BJ (cell line): ENCODE measurements at regions not wholly inside any gene's neighbourhood (a gene's known extent, or its start where the extent isn't known, plus 50 kb on each side); places are given as distances from the start of the nearest gene placed in this dataset.
A peak's percentile ranks its signal among the peaks of the same experiment; 100 is the strongest.

Source experiments
- CTCF ChIA-PET: fragments of 350-600 bp; formaldehyde crosslinking; extraction: SDS; loops from one replicate; lab custom pipeline; 2021; ENCODE audit warnings: antibody characterized with exemption, inconsistent platforms; lab: Yijun Ruan, JAX
- POLR2A ChIA-PET: fragments of 300-600 bp; sonication (Branson Sonifier 250); formaldehyde crosslinking; extraction: SDS; loops from one replicate; lab custom pipeline; 2021; ENCODE audit warnings: antibody characterized with exemption; lab: Charles Lee
- DNase-seq: peaks from one replicate; pipeline ENCODE4 v3.0.0-alpha.2; 2011; ENCODE audit warnings: low read depth
- H3K27me3 ChIP-seq: 2 replicates; pipeline ENCODE4 v1.6.0; 2011; ENCODE audit warnings: low read length; ENCODE audit not compliant: control insufficient read depth, insufficient read depth
- H3K36me3 ChIP-seq: 2 replicates; pipeline ENCODE4 v1.5.1; 2011; ENCODE audit warnings: low read length; ENCODE audit not compliant: control insufficient read depth, insufficient read depth
- H3K4me3 ChIP-seq: 2 replicates; pipeline ENCODE4 v1.5.1; 2011; ENCODE audit warnings: low read depth, mild to moderate bottlenecking, control low read depth, low read length
- CTCF ChIP-seq: IDR thresholded peaks from 2 replicates; pipeline ENCODE4 v1.5.1; 2011; ENCODE audit warnings: low read depth, mild to moderate bottlenecking, control low read depth, inconsistent platforms, low read length, moderate library complexity; ENCODE audit not compliant: insufficient read depth

- no peak for DNase-seq
- POLR2A ChIA-PET: no interaction called here
- Histone ChIP-seq H3K27me3 (no peaks in the 10 kb centered on the region), H3K4me3 (no peak overlapping the region), H3K36me3 (no peaks in the 10 kb centered on the region)
- CTCF ChIA-PET: interaction anchor here (1.4 kb wide), 1 partner anchor 211 kb away, joined by 5 read pairs; no protein-coding TSS in a partner anchor
- no peak for TF ChIP-seq CTCF
Observed at GRCh38 chr2:172251231-172251630, 148.5 kb upstream of the DLX2 start.

- Histone ChIP-seq H3K36me3 (no peaks in the 10 kb centered on the region), H3K4me3 (no peak overlapping the region), H3K27me3 (no peaks in the 10 kb centered on the region)
- POLR2A ChIA-PET: no interaction called here
- no peak for TF ChIP-seq CTCF
- DNase-seq: no peak
- CTCF ChIA-PET: interaction anchor here (1.4 kb wide), 1 partner anchor 210 kb away, joined by 5 read pairs; no protein-coding TSS in a partner anchor
Observed at GRCh38 chr2:172252154-172252553, 149.5 kb upstream of the DLX2 start.

DNA sequence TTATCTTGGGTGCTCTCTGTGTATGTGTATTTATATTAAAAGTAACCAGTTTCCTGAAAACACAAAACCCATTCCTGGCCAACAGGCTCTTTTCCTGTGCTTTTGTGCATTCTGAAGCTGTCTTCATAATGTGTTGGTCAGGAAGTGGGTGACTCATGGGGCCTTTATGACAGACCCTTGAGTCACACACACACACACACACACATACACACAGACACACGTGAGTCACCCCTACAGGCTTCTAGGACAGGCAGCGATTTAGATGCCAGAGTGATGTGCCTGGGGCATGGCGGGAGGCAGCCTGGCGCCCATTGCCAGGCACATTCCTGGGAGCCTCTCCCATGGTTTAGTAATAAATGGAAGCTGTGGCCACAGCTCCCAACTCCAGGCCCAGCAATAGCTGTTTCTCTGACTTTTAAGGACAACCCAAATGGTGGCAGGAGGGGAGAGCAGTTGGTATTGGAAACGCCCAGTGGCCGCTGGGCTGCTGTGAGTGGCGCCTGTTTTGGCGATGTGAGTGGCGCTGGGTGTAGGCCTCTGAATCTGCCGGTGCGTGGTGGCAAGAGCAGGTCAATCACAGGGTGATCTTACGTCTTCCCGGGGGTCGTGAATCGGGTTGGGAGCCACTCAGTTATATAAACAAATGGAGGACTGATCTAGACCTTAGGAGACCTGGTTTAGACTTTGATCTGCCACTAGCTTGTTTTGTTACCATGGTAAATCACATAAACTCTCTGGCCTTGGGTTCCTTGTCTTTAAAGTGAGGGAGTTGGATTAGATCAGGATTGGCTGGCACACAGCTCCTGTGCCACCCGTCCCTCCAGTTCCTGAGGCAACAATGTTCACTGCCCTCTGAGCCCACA is 150.7 kb upstream of the DLX2 start:
- no peaks in the 10 kb centered on the region for H3K27me3 ChIP-seq
- POLR2A ChIA-PET: no interaction called here

DNA sequence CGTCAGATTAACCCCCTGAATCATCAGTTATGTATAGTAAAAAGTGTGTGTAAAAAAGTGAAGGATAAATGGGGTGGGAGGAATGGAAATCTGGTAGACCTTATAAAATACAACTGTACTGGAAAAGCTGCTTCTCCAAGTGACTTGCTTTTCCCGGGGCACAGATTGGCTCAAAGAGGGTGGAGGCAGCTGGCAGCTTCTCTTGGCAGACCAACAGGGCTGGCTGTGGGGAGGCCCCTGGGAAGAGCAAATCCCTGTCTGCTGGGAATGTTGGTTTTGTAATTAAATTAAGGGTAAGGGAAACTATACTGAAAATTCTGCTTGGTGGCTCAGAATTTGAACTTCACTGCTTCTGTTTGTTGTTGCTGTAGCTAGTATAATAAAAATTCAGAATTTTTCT is 154.2 kb upstream of the DLX2 start:
- no peak for DNase-seq
- no peak overlapping the region for H3K4me3 ChIP-seq
- CTCF ChIA-PET: interaction anchor here (0.6 kb wide), 1 partner anchor 25 kb away, joined by 4 read pairs; no protein-coding TSS in a partner anchor
- no peaks in the 10 kb centered on the region for H3K27me3 ChIP-seq
- no peaks in the 10 kb centered on the region for H3K36me3 ChIP-seq
- POLR2A ChIA-PET: no interaction called here
- TF ChIP-seq CTCF: no peak

More for the DNA sequence above, 150.7 kb upstream of the DLX2 start:
- H3K4me3 ChIP-seq: no peak overlapping the region
- no peaks in the 10 kb centered on the region for H3K36me3 ChIP-seq
- CTCF ChIA-PET: interaction anchor here (0.8 to 1.2 kb wide), 3 partner anchors 8 to 52 kb away, joined by 3 to 4 read pairs (median 3); no protein-coding TSS in a partner anchor
- peak; percentile 95 for DNase-seq
- no peak for TF ChIP-seq CTCF

DNA sequence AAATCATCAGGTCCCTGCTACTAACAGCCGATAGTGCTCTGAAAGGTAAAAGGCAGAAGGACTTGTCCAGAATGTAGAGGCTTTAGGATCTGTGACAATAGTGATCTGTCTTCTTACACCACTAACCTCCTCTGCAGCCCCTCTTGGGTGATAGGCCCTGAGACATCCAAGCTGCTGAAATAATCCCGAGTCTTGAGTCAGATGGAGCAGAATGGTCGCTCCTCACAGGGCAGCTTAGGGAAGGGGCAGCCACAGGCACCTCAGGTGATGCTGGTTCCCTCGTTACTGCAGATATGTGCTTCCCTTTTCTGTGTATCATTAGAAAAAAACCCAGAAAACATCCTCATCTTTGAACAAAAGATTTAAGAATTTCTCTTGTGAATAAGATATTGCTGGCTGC is 157.1 kb upstream of the DLX2 start:
- no peaks in the 10 kb centered on the region for H3K36me3 ChIP-seq
- no peaks in the 10 kb centered on the region for H3K27me3 ChIP-seq
- no peak overlapping the region for H3K4me3 ChIP-seq
- TF ChIP-seq CTCF: no peak
- CTCF ChIA-PET: no interaction called here
- DNase-seq: no peak
- POLR2A ChIA-PET: no interaction called here
